ENCODE measurements at regions not wholly inside any gene's neighbourhood (a gene's known extent, or its start where the extent isn't known, plus 50 kb on each side); places are given as distances from the start of the nearest gene placed in this dataset.

DNA sequence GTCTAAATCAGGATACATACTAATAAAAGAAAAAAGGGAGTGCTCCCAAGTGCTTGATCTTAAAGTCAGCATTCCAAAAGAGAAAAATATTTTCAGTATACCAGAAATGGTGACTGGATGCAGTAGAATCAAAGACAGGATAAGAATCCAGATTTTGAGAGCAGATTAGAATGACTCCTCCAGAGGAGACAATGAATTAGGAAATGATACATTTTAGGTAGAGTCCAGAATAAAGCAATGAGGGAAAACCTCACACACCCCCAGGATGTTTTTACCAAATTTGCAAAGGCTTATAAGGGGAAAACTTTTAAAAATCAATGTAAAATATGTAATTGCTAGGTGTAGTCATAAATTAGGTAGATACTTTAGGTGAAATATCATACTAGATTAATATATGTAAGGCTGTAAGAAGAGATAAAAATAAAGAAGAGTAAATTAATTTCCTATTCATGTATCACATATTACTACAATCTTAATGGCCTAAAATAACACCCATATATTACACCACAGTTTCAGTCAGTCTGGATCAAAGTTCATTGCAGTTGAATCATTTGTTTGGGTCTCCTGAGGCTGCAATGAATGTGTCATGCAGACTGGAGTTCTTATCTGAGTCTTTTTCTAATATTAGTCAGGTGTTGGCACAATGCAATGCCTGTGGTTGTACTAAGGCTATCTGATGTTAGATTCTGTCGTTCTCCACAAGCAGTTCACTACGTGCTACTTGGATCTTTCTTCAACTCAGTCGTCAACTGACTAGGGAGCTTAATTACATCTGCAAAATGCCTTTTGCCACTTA is 547.8 kb upstream of the EPHA6 start:
- TF ChIP-seq EZH2phosphoT487 (IDR thresholded peaks at IDR 0.05; ENCODE audit: low read length) (no peak), EZH2 (optimal IDR thresholded peaks at IDR 0.05; ENCODE audit: low read depth, low read length) (no peak)
- TF ChIP-seq, protein P1, sequence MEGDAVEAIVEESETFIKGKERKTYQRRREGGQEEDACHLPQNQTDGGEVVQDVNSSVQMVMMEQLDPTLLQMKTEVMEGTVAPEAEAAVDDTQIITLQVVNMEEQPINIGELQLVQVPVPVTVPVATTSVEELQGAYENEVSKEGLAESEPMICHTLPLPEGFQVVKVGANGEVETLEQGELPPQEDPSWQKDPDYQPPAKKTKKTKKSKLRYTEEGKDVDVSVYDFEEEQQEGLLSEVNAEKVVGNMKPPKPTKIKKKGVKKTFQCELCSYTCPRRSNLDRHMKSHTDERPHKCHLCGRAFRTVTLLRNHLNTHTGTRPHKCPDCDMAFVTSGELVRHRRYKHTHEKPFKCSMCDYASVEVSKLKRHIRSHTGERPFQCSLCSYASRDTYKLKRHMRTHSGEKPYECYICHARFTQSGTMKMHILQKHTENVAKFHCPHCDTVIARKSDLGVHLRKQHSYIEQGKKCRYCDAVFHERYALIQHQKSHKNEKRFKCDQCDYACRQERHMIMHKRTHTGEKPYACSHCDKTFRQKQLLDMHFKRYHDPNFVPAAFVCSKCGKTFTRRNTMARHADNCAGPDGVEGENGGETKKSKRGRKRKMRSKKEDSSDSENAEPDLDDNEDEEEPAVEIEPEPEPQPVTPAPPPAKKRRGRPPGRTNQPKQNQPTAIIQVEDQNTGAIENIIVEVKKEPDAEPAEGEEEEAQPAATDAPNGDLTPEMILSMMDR (IDR thresholded peaks at IDR 0.05; ENCODE audit: low read length) = no peak
- Histone ChIP-seq H3K4me1 (ENCODE audit: low read length) (no peaks in the 10 kb centered on the region), H3K9ac (ENCODE audit: low read length) (no peak overlapping the region), H3F3A (ENCODE audit: insufficient read depth, low read length) (no peaks in the 10 kb centered on the region), H2AFZ (ENCODE audit: low read length) (no peak overlapping the region), H3K4me2 (ENCODE audit: low read depth, low read length) (no peak overlapping the region), H3K4me3 (ENCODE audit: low read length) (no peak overlapping the region), H4K20me1 (ENCODE audit: insufficient read depth, low read length) (no peaks in the 10 kb centered on the region), H3K9me3 (replicated peaks; ENCODE audit: insufficient read depth, low read length) (no peaks in the 10 kb centered on the region), H3K79me2 (ENCODE audit: low read length) (no peaks in the 10 kb centered on the region), H3K9me2 (replicated peaks; ENCODE audit: insufficient read depth, low read length) (no peaks in the 10 kb centered on the region), H3K27ac (ENCODE audit: low read length) (no peak overlapping the region), H3K36me3 (replicated peaks; ENCODE audit: insufficient read depth, low read length) (no peaks in the 10 kb centered on the region), H3K27me3 (replicated peaks; ENCODE audit: insufficient read depth, low read length) (no peaks in the 10 kb centered on the region)
- DNase-seq = no peak

DNA sequence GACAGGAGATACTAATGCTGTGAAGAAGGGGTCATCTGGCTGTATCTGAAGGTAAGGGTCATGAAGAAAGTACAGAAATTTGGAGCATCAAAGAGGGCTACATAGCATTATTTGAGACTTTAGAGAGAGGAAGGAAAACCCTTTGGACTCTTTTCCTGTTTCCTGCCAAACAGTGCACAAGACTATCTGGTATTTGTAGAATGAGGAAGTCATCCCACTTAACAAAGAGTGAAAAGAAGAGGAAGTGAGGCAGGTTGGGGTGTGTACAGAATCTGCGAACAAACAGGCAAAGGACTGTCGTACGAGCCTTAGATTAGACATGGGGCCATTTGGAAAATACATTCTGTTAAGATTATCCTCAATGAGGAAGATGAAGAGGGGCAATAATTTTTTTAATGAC is 546.8 kb upstream of the EPHA6 start:
- Histone ChIP-seq H3K27ac (ENCODE audit: low read length) (no peak overlapping the region), H2AFZ (ENCODE audit: low read length) (no peak overlapping the region)
- TF ChIP-seq EZH2 (optimal IDR thresholded peaks at IDR 0.05; ENCODE audit: low read depth, low read length) = no peak
- TF ChIP-seq, protein P1 (IDR thresholded peaks at IDR 0.05; ENCODE audit: low read length) = no peak
- TF ChIP-seq EZH2phosphoT487 (IDR thresholded peaks at IDR 0.05; ENCODE audit: low read length) = no peak

DNA sequence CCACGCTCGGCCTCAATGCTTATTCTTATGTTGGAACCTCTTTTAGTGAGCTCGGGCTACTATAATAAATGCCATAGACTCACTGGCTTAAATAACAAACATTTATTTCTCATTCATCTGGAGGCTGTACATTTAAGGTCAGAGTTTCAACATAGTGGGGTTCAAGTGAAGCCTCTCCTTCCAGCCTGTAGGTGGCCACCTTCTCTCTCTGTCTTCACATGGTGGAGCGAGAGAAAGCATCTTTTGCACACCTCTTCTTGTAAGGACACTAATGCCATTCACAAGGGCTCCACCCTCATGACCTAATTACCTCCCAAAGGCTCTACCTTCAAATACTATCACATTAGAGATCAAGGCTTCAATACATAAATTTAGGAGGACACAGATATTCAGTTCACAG is 520.3 kb upstream of the EPHA6 start:
- H3K4me2 ChIP-seq (ENCODE audit: low read depth, low read length) = no peak overlapping the region
- TF ChIP-seq EZH2phosphoT487 (IDR thresholded peaks at IDR 0.05; ENCODE audit: low read length) = no peak
- no peak for TF ChIP-seq EZH2 (optimal IDR thresholded peaks at IDR 0.05; ENCODE audit: low read depth, low read length)
- TF ChIP-seq, protein P1 (IDR thresholded peaks at IDR 0.05; ENCODE audit: low read length) = no peak
- H2AFZ ChIP-seq (ENCODE audit: low read length) = no peak overlapping the region
- no peaks in the 10 kb centered on the region for H3K27me3 ChIP-seq (replicated peaks; ENCODE audit: insufficient read depth, low read length)
- H3K9me3 ChIP-seq (replicated peaks; ENCODE audit: insufficient read depth, low read length) = no peaks in the 10 kb centered on the region
- H3K9ac ChIP-seq (ENCODE audit: low read length) = no peak overlapping the region
- no peak overlapping the region for H3K27ac ChIP-seq (ENCODE audit: low read length)
- H3K36me3 ChIP-seq (replicated peaks; ENCODE audit: insufficient read depth, low read length) = no peaks in the 10 kb centered on the region
- H3F3A ChIP-seq (ENCODE audit: insufficient read depth, low read length) = no peaks in the 10 kb centered on the region
- no peaks in the 10 kb centered on the region for H4K20me1 ChIP-seq (ENCODE audit: insufficient read depth, low read length)
- no peaks in the 10 kb centered on the region for H3K9me2 ChIP-seq (replicated peaks; ENCODE audit: insufficient read depth, low read length)
- H3K4me3 ChIP-seq (ENCODE audit: low read length) = no peak overlapping the region
- no peak for DNase-seq
- no peaks in the 10 kb centered on the region for H3K4me1 ChIP-seq (ENCODE audit: low read length)
- H3K79me2 ChIP-seq (ENCODE audit: low read length) = no peaks in the 10 kb centered on the region

More for the DNA sequence above, 546.8 kb upstream of the EPHA6 start:
- Histone ChIP-seq H3K4me3 (ENCODE audit: low read length) (no peak overlapping the region), H3F3A (ENCODE audit: insufficient read depth, low read length) (no peaks in the 10 kb centered on the region), H3K4me2 (ENCODE audit: low read depth, low read length) (no peak overlapping the region), H3K9ac (ENCODE audit: low read length) (no peak overlapping the region), H4K20me1 (ENCODE audit: insufficient read depth, low read length) (no peaks in the 10 kb centered on the region), H3K79me2 (ENCODE audit: low read length) (no peaks in the 10 kb centered on the region), H3K4me1 (ENCODE audit: low read length) (no peaks in the 10 kb centered on the region), H3K36me3 (replicated peaks; ENCODE audit: insufficient read depth, low read length) (no peaks in the 10 kb centered on the region), H3K27me3 (replicated peaks; ENCODE audit: insufficient read depth, low read length) (no peaks in the 10 kb centered on the region), H3K9me3 (replicated peaks; ENCODE audit: insufficient read depth, low read length) (no peaks in the 10 kb centered on the region), H3K9me2 (replicated peaks; ENCODE audit: insufficient read depth, low read length) (no peaks in the 10 kb centered on the region)
- no peak for DNase-seq

All from MM.1S (cell line).